ENCODE measurements at regions not wholly inside any gene's neighbourhood (a gene's known extent, or its start where the extent isn't known, plus 50 kb on each side); places are given as distances from the start of the nearest gene placed in this dataset.

DNA sequence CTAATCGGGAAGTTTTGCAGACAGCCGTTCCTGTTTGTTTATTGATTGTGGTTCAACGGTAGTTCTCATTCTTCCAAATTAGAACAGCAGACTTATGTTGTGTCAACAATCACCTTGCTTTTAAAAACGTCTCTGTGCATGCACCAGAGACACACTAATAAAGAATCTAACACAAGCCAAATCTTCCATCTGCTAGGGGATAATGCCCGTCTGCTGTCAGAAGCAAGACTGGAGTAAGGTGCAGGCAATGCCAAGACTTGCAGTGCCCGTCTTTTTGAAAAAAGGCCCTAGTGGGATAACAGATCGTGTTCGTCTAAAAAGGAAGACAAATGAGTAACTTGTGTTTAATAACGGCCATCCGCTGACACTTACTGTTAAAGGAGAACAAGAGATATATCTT, 158.4 kb downstream of the KCNJ2 start:
- TF ChIP-seq, protein P1, sequence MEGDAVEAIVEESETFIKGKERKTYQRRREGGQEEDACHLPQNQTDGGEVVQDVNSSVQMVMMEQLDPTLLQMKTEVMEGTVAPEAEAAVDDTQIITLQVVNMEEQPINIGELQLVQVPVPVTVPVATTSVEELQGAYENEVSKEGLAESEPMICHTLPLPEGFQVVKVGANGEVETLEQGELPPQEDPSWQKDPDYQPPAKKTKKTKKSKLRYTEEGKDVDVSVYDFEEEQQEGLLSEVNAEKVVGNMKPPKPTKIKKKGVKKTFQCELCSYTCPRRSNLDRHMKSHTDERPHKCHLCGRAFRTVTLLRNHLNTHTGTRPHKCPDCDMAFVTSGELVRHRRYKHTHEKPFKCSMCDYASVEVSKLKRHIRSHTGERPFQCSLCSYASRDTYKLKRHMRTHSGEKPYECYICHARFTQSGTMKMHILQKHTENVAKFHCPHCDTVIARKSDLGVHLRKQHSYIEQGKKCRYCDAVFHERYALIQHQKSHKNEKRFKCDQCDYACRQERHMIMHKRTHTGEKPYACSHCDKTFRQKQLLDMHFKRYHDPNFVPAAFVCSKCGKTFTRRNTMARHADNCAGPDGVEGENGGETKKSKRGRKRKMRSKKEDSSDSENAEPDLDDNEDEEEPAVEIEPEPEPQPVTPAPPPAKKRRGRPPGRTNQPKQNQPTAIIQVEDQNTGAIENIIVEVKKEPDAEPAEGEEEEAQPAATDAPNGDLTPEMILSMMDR (conservative IDR thresholded peaks at IDR 0.05; ENCODE audit: low read depth, low read length), result no peak
- TF ChIP-seq POLR2A (IDR thresholded peaks at IDR 0.05; ENCODE audit: low read depth, low read length), result no peak

All from IMR-90 (cell line).